Ishikawa (cell line): ENCODE measurements at regions not wholly inside any gene's neighbourhood (a gene's known extent, or its start where the extent isn't known, plus 50 kb on each side); places are given as distances from the start of the nearest gene placed in this dataset.

Experiments used
- CEBPB ChIP-seq: IDR thresholded peaks from 2 replicates; pipeline ENCODE4 v1.6.1; 2012
- EP300 ChIP-seq: IDR thresholded peaks from 2 replicates; pipeline ENCODE4 v1.6.1; 2012; ENCODE audit warnings: borderline replicate concordance
- FOXM1 ChIP-seq: IDR thresholded peaks from 2 replicates; pipeline ENCODE4 v1.6.1; 2012; ENCODE audit warnings: low read depth, borderline replicate concordance
- TAF1 ChIP-seq: IDR thresholded peaks from 2 replicates; pipeline ENCODE4 v1.6.1; 2012; ENCODE audit warnings: low read depth, mild to moderate bottlenecking
- TCF12 ChIP-seq: IDR thresholded peaks from 2 replicates; pipeline ENCODE4 v1.6.1; 2012; ENCODE audit warnings: low read depth
- TEAD4 ChIP-seq: IDR thresholded peaks from 2 replicates; pipeline ENCODE4 v1.6.1; 2012
- TF ChIP-seq, protein P1 (sequence below): IDR thresholded peaks from 2 replicates; pipeline ENCODE4 v1.6.1; 2012; ENCODE audit warnings: low read depth, mild to moderate bottlenecking
- TF ChIP-seq, protein P2 (sequence below): IDR thresholded peaks from 2 replicates; pipeline ENCODE4 v1.6.1; 2012
- TF ChIP-seq, protein P3 (sequence below): IDR thresholded peaks from 2 replicates; pipeline ENCODE4 v1.6.1; 2012

DNA sequence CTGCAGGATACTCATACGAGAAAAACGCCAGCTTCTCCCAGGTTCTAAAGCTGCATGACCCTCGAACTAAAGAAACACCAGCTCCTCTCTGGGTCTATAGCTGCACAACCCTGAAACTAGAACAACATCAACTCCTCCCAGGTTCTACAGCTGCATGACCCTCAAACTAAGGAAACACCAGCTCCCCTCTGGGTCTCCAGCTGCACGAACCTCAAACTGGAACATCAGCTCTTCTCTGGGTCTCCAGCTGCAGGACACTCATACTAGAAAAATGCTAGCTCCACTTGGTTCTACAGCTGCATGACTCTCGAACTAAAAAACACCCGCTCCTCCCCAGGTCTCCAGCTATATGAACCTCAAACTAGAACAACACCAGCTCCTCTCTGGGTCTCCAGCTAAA lies 811.1 kb downstream of the CDH9 start:
- TF ChIP-seq, protein P1, sequence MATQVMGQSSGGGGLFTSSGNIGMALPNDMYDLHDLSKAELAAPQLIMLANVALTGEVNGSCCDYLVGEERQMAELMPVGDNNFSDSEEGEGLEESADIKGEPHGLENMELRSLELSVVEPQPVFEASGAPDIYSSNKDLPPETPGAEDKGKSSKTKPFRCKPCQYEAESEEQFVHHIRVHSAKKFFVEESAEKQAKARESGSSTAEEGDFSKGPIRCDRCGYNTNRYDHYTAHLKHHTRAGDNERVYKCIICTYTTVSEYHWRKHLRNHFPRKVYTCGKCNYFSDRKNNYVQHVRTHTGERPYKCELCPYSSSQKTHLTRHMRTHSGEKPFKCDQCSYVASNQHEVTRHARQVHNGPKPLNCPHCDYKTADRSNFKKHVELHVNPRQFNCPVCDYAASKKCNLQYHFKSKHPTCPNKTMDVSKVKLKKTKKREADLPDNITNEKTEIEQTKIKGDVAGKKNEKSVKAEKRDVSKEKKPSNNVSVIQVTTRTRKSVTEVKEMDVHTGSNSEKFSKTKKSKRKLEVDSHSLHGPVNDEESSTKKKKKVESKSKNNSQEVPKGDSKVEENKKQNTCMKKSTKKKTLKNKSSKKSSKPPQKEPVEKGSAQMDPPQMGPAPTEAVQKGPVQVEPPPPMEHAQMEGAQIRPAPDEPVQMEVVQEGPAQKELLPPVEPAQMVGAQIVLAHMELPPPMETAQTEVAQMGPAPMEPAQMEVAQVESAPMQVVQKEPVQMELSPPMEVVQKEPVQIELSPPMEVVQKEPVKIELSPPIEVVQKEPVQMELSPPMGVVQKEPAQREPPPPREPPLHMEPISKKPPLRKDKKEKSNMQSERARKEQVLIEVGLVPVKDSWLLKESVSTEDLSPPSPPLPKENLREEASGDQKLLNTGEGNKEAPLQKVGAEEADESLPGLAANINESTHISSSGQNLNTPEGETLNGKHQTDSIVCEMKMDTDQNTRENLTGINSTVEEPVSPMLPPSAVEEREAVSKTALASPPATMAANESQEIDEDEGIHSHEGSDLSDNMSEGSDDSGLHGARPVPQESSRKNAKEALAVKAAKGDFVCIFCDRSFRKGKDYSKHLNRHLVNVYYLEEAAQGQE, result no peak
- no peak for TF ChIP-seq TCF12
- TF ChIP-seq EP300, result no peak
- TF ChIP-seq, protein P2, sequence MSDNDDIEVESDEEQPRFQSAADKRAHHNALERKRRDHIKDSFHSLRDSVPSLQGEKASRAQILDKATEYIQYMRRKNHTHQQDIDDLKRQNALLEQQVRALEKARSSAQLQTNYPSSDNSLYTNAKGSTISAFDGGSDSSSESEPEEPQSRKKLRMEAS, result no peak
- no peak for TF ChIP-seq FOXM1
- no peak for TF ChIP-seq TAF1
- TF ChIP-seq, protein P3, sequence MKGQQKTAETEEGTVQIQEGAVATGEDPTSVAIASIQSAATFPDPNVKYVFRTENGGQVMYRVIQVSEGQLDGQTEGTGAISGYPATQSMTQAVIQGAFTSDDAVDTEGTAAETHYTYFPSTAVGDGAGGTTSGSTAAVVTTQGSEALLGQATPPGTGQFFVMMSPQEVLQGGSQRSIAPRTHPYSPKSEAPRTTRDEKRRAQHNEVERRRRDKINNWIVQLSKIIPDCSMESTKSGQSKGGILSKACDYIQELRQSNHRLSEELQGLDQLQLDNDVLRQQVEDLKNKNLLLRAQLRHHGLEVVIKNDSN, result no peak
- no peak for TF ChIP-seq CEBPB
- no peak for TF ChIP-seq TEAD4
